Embryonic facial prominence (tissue), 1 donor: ENCODE measurements at regions not wholly inside any gene's neighbourhood (a gene's known extent, or its start where the extent isn't known, plus 50 kb on each side); places are given as distances from the start of the nearest gene placed in this dataset.
"Not testable (repeated sequence)": the region's sequence is repeated elsewhere in the genome, so short reads cannot be mapped to it uniquely, and the experiment has no call there.

Experiments used
- DNase-seq: peaks from one replicate; pipeline ENCODE4 v3.0.0-alpha.2; 2016; ENCODE audit errors: extremely low spot score

DNA sequence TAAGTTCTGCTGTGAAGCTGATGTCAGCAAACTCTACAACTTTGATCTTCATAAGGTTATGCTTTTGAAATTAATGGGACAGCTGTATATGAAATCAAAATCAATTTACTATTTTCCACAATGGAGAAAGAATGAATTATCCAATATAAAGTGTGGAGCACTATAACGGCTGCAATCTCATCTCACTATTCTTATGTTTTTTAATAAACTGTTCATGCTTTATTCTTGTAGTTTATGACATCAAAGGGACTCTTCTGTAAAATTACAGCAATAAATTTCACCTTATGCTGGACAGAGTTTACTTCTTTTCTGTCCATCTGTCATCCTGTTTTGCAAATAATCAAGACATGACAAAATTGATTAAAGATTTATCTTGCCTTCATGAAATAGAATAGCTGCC is 192.5 kb downstream of the TECRL start:
- DNase-seq: no peak

DNA sequence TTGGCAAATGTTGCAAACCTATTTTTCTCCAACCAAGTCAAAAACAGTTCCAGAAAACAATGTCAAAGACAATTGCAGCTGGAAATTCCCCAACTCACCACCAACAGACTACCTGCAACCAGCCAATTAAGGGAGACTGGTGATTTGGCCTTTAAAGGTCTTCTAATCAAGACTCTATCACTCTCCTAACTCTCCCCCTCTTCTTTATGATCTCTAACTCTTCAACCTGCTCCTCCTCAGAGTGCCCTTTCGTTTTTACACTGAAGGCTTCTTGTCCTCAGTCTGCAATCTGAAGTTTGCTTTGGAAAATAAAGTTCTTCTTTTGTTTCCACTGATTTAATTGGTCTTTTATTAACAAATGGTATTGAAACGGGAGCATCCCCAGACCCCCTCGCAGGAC is 203.9 kb downstream of the TECRL start:
- no peak for DNase-seq

DNA sequence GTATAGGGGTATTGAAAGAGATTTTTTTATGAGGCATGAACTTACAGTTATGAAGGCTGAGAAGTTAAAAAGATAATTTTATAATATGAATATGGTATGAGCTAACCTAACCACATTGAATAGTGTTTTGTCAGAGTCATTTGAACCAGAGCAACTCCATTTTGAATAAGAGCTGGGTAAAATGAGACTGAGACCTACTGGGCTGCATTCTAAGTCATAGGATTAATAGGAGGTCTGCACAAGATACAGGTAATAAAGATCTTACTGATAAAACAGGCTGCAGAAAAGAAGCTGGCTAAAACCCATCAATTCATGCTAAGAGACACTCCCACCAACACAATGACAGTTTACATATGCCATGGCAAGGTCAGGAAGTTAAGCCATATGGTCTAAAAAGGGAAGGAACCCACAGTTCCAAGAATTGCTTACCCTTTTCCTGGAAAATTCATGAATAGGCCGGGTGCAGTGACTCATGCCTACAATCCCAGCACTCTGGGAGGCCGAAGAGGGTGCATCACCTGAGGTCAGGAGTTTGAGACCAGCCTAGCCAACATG is 209.2 kb downstream of the TECRL start:
- no peak for DNase-seq

DNA sequence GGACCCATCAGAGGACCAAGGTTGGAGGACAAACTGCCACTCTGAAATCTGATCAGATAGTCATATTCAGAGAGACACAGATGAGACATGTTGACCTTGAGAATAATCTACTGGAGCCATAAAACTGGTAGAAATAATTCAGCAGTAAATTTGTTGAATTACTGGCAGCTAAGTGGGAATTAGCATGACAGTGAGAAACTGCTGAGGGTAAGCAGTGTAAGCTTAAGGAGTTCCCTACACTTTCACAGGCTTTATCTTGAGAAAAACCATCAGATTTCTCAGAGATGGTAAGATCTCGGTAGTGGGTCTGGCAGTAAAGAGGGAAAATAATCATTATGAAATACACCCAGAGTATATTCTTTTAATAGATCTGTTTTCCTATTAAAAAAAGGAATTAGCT is 213.7 kb downstream of the TECRL start:
- no peak for DNase-seq

DNA sequence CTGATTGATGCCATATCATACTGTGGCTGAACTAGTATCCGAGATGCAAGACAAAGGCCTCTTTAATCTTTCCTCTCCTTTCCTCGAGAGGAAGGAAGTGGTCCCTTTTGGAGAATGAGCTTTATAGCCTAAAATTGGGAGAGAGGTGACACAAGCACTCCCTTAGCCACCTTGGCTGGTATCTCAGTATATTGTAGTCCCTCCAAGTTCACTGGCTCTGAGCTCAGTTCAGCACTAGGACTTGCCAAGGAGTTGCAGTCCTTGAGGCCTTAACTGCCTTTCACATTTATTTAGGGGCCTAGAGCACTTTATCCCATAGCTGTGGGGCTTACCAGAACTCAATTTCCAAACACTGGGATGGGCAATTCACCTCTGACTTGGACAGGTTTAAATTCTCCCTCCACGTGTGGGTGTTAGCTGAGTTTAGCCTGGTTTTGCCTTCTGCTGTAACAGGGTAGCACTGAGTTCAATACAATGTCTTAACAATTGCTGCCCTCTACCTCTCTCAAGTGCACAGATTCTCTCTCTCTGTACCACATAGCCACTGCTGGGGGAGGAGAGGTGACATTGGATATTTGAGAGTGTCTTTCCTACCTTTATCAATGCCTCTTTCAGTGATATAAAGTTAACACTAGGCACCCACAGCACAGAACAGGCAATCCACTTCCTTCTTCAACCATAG is 216.4 kb downstream of the TECRL start:
- no peak for DNase-seq

DNA sequence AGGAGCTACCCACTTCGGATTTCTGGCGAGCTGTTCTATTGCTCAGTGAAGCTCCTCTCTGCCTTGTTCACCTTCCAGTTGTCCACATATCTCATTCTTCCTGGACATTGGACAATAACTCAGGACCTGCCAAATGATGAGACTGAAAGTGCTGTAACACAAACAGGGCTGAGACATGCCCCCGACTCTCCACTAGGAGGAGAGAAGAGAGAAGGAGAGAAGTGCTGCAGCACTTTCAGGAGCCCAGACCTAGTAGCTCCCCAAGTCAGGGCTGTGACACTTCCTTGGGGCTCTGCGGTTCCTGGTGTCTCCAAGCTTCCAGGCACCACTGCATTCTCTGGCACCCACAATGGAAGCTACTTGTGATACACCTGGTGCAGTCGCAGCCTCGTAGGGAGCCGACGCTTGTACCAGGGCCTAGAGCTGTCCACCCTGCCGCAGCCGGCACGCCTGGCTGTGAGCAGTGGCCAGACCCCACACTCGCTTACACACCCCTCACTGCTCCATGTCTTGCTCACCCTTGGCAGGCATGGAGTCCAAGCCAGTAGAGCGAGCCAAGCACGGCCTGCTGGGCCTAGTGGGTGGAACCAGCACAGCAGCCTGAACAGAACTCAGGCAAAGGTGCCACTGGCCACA is 234.9 kb downstream of the TECRL start:
- DNase-seq: no peak

DNA sequence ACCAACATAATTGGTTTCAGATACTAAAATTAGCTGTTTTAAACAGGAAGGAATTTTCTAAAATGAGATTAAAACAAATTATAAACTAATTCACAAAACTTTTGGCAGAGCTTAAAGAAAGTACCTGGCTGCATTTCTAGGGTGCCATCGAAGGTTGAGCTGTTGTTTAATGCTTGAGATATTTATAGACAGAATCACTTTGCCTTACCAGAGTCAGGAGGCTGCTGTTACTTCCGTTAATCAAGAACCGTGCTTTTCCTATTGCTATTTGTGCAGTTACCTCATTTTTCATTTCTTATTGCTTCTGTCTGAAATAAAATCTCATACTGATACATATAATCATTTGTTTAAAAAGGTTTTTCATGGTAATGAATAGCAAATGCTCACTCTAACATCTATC is 242.9 kb downstream of the TECRL start:
- DNase-seq: no peak

DNA sequence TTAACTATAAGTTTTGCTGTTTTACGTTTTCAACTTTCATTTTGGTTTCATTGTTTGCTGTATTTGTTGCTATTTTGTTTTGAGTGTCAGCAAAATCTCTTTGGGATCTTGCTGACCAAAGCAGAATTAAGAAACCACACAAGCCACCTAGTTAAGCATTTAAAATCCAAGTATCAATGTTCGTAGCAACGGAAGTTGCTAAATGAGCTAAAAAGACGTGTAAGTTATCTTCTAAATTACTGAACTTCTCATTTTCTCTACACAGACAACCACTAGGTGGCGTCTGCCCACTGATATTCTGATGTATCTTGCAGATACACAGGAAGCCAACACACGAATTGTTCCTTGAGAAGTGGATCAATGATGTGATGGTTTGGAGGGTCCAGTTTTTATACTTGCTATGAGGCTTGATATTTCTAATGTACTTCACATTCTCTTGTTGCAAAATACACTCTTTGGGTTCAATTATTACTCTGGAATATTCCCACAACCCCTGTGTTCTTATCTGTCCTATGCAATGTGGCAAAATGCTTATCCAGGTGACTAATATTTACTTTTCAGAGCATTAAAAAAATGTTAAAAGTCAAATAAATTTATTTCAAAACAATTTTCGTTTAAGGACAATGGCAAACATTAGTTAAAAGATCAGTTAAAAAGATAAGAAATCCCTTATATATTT is 250.5 kb downstream of the TECRL start:
- DNase-seq: no peak

DNA sequence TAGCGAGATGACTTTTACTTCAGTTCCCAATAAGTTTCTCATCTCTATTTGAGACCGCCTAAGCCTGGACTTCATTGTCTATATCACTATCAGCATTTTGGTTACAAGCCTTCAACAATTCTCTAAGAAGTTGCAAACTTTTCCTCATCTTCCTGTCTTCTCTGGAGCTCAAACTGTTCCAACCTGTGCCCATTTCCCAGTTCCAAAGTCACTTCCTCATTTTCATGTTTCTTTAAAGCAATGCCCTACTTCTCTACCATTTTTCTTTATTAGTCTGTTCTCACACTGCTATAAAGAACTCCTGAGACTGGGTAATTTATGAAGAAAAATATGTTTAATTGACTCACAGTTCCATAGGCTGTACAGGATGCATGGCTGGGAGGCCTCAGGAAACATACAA is 251.9 kb downstream of the TECRL start:
- no peak for DNase-seq

DNA sequence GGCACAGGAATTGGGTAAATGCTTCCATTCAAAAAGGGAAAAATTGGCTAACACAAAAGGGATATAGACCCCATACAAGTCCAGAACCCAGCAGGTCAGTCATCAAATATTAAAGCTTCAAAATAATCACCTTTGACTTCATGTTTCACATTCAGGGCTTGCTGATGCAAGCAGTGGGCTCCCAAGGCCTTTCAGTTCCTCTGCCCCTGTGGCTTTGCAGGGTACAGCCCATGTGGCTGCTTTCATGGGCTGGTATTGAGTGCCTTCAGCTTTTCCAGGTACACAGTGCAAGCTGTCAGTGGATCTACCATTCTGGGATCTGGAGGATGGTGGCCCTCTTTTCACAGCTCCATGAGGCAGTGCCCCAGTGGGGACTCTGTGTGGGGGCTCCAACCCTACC is 253.0 kb downstream of the TECRL start:
- no peak for DNase-seq

DNA sequence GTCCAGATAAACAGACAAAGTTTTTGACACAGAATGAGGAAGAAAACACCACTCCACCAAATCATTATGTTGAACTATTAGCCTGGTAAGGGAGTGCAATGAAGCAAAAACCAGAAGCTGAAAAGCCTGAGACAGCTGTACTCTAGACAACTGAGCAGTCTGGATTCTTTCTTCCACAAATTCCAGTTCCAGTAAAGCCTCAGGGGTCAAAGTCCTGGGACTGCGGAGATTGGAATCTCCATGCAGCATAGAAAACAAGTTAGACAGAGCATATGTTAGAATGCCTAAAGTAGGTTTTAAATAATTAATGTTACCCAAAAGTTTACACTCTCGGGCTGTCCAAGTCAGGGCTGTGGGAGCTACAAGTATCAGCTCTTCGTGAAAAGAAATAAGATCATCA is 263.2 kb downstream of the TECRL start:
- no peak for DNase-seq

DNA sequence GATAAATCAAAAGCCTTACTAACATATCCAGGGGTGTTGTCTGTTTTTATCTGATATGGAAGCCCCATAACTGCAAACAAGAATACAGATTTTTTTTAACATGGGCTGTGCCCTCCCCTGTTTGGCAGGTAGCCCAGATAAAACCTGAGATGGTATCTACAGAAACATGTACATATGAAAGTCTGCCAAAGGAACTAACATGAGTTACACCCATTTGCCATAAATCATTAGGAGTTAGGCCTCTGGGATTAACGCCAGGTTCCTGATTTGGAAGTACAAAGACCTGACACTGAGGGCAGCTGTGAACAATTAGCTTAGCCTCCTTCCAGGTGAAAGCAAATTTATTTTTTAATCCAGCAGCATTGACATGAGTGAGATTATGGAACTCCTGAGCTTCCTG is 264.3 kb downstream of the TECRL start:
- DNase-seq: no peak

DNA sequence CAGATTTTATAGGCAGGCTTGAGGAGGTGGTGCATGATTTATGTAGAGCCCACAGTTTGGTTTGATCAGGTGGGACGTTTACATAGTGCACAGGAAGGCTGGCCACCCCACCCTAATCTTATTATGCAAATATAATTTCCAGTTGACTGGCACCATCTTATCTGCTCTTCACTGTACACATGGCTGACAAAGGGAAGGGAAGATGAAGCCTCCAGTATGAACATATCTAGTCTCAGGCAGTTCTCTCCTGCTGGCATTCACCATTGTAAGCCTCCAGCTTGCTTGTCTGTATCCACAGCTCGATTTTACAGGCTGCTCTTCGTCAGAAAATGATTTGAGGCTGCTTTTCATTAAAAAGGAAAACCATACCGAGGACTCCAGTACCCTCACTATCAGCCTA is 278.3 kb downstream of the TECRL start:
- no peak for DNase-seq

DNA sequence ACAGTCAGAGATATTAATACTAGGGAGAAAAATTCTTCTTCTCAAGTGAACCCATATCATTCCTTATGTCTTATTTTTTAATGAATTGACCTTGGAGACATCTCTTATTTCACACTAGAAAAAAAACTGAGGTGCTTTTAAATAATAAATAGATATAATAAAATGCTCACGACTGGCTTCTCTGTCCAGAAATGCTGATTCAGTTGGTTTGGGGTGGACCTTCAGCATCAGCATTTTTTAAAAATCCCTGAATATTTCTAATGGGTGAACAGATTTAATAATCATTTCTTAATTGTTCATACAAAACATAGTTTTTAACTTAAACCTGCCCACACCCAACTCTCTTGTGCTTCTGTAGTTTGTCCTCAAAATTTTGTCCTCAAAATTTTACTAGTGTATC is 283.9 kb downstream of the TECRL start:
- DNase-seq: no peak

DNA sequence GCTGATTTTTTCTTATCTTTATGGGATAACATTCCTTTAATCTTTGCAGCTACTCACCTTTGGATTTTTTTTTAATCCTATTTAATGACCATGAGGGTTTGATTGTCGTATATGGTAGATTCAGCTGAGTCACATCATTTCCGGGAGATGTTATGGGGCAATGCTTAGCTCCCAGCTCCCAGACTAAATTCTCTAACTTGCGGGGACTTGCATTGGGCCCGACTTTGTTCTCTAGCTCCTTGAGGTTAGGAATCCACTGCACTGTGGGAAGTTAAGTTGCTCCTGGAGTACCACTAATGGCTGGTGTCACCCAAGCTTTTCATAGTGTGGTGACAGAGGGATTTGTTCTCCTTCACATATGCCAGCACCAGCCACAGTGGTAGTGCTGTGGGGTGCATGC is 287.4 kb downstream of the TECRL start:
- DNase-seq: no peak

DNA sequence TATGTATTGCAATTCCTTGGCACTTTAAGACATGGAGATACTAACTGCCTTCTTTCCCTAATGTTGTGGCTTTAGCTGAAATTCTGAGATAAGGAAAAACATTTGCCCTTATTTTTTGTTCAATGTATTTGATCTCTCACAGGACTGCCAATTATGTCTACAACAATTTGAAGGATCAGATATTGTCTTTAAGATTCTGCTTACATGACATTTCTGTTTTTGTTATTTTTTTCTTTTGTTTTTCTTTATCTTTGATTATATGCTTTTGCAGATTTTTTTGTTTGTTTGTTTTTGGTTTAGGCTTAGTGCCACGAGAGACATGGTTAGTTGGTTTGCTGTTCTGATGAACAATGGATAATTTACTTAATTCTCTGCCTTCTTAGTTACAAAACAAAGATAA is 303.3 kb downstream of the TECRL start:
- DNase-seq: no peak

DNA sequence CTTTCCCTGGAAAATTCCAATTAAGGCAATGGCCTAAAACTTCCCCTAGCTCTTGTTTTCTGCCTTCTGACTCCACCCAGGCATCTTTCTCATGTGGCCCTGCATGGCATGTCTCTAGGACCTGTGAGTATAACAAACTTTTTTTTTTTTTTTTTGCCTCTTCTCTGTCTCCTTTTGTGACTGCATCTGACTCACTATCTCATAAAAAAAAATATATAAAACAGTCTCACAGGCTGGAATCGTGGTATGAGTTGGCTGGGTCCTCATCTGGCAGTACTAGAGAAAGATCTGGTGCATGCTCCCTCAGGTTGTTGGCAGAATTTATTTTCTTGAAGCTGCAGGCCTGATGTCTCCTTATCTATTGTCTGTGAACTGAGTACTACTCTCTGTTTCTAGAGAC is 313.9 kb downstream of the TECRL start:
- DNase-seq: no peak

DNA sequence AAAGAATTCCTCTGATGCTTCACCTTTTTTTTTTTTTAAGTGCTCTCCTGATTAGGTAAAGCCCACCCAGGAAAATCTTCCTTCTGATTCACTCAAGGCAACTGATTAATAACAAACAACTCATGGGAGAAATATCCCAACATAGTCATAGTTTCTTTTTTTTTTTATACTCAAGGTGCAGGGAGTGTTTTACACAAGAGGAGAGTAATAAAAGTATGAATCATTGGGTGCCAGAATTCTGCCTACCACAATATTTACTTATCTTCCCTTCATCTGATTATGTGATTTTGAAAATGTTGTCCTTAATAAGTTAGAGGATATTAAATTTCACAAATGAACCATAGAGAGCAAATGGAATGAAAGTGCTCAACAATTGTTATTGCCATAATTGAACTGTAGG is 329.9 kb downstream of the TECRL start:
- no peak for DNase-seq

DNA sequence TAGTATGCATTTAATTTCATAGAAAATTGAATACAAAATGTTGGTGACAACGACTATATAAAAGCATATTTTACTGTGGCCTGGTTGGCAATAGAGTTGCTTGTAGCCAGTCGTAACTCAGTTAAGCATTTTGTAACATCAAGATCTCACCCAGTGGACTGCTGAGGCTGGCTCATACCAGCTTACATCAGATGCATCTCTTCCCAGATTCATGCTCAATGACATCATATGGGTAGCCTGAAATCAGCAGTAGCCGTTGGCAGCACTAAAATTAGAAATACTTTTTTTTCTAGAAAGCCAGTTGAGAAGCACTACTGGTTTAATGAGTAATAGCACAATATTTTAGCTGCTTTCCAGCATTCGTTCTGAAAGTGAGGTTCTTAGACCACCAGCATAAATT is 341.2 kb downstream of the TECRL start:
- no peak for DNase-seq

DNA sequence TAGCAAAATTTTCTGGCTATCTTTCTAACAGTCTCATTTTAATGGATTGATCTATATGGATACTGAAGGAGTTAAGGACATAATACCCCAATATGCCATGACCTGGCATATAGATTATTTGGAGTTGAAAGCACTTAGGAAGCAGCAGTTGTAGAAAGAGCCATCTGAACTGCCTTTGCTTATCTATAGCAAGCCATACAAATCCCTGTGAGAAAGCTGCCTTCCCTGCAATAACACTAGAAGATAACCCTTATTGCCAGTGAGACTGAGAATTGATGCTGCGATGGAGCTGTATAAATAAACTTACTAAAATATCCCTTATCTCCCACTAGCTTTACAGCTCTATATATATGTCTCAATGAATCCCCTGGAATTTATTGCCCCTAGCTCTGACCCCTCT is 346.3 kb downstream of the TECRL start:
- no peak for DNase-seq

DNA sequence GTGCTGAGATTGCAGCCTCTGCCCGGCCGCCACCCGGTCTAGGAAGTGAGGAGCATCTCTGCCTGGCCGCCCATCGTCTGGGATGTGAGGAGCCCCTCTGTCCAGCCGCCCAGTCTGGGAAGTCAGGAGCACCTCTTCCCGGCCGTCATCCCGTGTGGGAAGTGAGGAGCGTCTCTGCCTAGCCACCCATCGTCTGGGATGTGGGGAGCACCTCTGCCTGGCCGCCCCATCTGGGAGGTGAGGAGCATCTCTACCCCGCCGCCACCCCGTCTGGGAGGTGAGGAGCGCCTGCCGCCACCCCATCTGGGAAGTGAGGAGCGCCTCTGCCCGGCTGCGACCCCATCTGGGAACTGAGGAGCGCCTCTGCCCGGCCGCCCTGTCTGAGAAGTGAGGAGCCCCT is 372.2 kb downstream of the TECRL start:
- DNase-seq: not testable (repeated sequence)

DNA sequence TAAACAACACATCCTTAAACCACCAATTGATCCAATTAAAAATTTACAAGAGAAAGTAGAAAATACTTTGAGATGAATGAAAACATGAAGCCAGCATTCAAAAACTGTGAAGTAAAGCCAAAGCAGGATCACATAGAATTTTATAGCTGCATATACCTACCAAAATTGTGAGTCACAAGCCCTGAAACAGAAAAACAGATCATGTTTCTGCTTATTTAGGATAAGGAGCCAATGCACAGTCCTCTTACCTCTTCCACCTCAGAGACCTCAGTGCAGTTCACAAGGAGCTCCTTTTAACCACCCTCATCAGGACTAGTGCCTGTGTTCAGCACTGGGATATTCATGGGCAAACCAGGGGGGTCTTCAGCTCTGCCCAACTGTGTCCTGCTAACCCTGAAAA is 386.7 kb downstream of the TECRL start:
- no peak for DNase-seq

DNA sequence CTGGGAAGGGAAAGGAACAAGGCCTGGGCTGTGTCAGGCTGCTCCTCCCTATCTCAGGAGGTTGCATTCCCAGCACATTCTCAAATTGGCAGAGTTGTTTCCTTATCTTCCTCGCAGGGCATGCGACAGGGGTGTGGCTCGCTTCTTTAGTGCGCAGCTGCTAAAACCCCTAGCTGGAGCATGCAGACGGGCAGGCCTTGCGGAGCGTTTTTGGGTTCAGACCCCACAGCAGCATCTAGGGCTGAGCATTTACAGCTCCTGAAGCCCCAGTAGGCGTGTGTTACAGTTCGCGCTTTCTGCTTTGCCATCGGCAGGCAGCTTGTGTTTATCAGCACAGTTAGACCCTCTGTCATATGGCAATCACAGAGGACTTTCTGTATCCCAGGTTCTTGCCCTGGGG is 392.4 kb downstream of the TECRL start:
- DNase-seq: no peak
